Activated T-helper 17 cell treated with anti-CD3 and anti-CD28 coated beads, Interleukin-2, amount 50 U/mL, for 72 hours (primary cell): ENCODE measurements at regions not wholly inside any gene's neighbourhood (a gene's known extent, or its start where the extent isn't known, plus 50 kb on each side); places are given as distances from the start of the nearest gene placed in this dataset.

Source experiments
- ATAC-seq: fragments of 150-1000 bp; cut with Tn5 transposase; replicated peaks from 2 replicates; pipeline ENCODE4 v1.10.0; 2021; ENCODE audit warnings: mild to moderate bottlenecking, moderate library complexity
- H3K27ac Mint-ChIP-seq: one replicate; pipeline ENCODE4 v1.8.0; 2022; ENCODE audit warnings: mixed read lengths
- H3K27me3 Mint-ChIP-seq: one replicate; pipeline ENCODE4 v1.8.0; 2022; ENCODE audit warnings: mixed read lengths
- H3K36me3 Mint-ChIP-seq: one replicate; pipeline ENCODE4 v1.8.0; 2022; ENCODE audit warnings: low read depth, mild to moderate bottlenecking, mixed read lengths
- H3K4me1 Mint-ChIP-seq: one replicate; pipeline ENCODE4 v1.8.0; 2022; ENCODE audit warnings: mixed read lengths
- H3K4me3 Mint-ChIP-seq: one replicate; pipeline ENCODE4 v1.8.0; 2022; ENCODE audit warnings: mild to moderate bottlenecking, mixed read lengths
- H3K9me3 Mint-ChIP-seq: one replicate; pipeline ENCODE4 v1.8.0; 2022; ENCODE audit warnings: mixed read lengths

- Mint-ChIP-seq H3K27ac (no peak overlapping the region), H3K4me1 (no peaks in the 10 kb centered on the region), H3K27me3 (no peaks in the 10 kb centered on the region), H3K9me3 (no peaks in the 10 kb centered on the region), H3K4me3 (no peak overlapping the region), H3K36me3 (no peaks in the 10 kb centered on the region)
- no peak for ATAC-seq
Measured at GRCh38 chr18:68500556-68500955, 214.4 kb downstream of the TMX3 start.

- no peaks in the 10 kb centered on the region for H3K36me3 Mint-ChIP-seq
Measured at GRCh38 chr18:68499141-68499540, 215.8 kb downstream of the TMX3 start.

DNA sequence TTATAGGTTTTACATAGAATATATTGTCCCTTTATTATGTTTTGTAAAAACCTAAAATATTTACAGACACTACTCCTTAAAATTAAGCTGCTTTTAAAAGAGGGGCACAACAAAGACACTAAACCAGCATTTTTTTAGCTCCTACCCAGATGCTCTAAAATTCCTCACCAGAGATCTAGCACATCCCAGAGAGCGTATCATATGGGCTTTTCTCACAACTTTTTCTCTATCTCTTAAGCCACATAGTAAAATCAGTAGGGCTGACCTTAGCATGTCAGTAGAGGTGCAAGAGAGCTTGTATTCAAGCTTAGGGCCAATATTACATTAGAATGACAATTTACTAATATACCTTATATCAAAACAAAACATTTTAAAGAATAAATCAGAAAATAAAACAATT lies 216.3 kb downstream of the TMX3 start:
- no peak overlapping the region for H3K4me3 Mint-ChIP-seq
- no peaks in the 10 kb centered on the region for H3K9me3 Mint-ChIP-seq
- no peak overlapping the region for H3K27ac Mint-ChIP-seq
- H3K36me3 Mint-ChIP-seq, result no peaks in the 10 kb centered on the region
- no peaks in the 10 kb centered on the region for H3K27me3 Mint-ChIP-seq
- H3K4me1 Mint-ChIP-seq, result no peaks in the 10 kb centered on the region
- no peak for ATAC-seq

More at GRCh38 chr18:68499141-68499540, 215.8 kb downstream of the TMX3 start:
- H3K4me1 Mint-ChIP-seq, result no peaks in the 10 kb centered on the region
- H3K27me3 Mint-ChIP-seq, result no peaks in the 10 kb centered on the region
- ATAC-seq, result no peak
- H3K27ac Mint-ChIP-seq, result no peak overlapping the region
- H3K9me3 Mint-ChIP-seq, result no peaks in the 10 kb centered on the region
- H3K4me3 Mint-ChIP-seq, result no peak overlapping the region

DNA sequence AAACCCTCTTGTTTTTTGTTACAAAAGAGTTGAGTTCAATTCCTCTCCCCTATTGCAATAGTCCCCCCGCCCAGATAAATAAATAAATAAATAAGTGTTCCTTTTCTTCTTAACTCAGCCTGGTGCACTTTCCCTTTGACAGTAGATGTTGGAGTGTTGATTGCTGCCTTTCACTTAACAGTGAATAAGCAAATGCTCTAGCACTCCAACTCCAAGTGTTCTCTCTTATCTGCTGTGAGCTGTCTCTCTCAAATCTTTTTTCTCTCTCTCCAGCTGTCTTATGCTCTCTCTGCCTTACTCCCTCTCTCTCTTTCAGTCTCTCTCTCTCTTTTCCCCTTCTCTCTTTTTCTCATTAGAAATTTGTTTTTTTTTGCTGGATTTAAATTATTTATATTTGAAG lies 216.7 kb downstream of the TMX3 start:
- H3K27ac Mint-ChIP-seq, result no peak overlapping the region
- ATAC-seq, result no peak
- no peaks in the 10 kb centered on the region for H3K36me3 Mint-ChIP-seq
- no peak overlapping the region for H3K4me3 Mint-ChIP-seq
- H3K4me1 Mint-ChIP-seq, result no peaks in the 10 kb centered on the region
- no peaks in the 10 kb centered on the region for H3K9me3 Mint-ChIP-seq
- no peaks in the 10 kb centered on the region for H3K27me3 Mint-ChIP-seq

DNA sequence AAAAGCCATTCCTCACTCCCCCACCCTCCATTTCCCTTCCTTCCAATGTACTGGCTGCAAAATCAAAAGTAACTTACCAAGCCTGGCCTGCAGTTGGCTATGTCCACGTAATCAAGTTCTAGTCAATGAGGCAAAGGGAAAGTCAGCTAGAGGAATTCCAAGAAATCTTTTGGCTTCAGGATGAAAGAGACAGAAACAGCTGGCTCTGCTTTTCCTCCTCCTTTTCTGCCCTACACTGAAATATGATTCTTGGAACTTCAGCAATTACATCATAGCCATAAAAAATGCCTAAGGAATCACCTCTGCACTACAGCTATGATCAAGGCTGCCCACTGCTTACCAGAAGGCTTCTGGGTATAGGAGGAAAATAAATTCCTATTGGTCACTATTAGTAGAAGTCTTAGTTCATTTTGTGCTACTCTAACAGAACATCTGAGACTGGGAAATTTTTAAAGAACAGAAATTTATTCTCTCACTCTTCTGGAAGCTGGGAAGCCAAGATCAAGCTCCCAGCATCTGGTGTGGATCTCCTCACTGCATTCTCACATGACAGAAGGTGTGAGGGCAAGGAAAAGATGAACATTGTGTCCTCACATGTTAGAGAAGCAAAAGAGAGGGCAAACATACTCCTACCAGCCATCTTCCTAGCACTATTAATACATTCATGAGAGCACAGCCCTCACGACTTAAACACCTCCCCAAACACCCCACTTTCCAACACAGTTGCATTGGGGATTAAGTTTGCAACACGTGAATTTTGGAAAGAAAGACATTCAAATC lies 219.9 kb downstream of the TMX3 start:
- Mint-ChIP-seq H3K36me3 (no peaks in the 10 kb centered on the region), H3K27ac (no peak overlapping the region), H3K27me3 (no peaks in the 10 kb centered on the region), H3K9me3 (no peaks in the 10 kb centered on the region), H3K4me3 (no peak overlapping the region), H3K4me1 (no peaks in the 10 kb centered on the region)
- no peak for ATAC-seq

- Mint-ChIP-seq H3K4me1 (no peaks in the 10 kb centered on the region), H3K4me3 (no peak overlapping the region), H3K27ac (no peak overlapping the region), H3K27me3 (no peaks in the 10 kb centered on the region), H3K36me3 (no peaks in the 10 kb centered on the region), H3K9me3 (no peaks in the 10 kb centered on the region)
- no peak for ATAC-seq
Measured at GRCh38 chr18:68489013-68489792, 225.7 kb downstream of the TMX3 start.

GRCh38 chr18:68484241-68484640 lies 230.7 kb downstream of the TMX3 start:
- no peak overlapping the region for H3K27ac Mint-ChIP-seq
- no peaks in the 10 kb centered on the region for H3K36me3 Mint-ChIP-seq
- H3K4me1 Mint-ChIP-seq, result no peaks in the 10 kb centered on the region
- no peak overlapping the region for H3K4me3 Mint-ChIP-seq
- no peak for ATAC-seq
- no peaks in the 10 kb centered on the region for H3K9me3 Mint-ChIP-seq
- H3K27me3 Mint-ChIP-seq, result no peaks in the 10 kb centered on the region

DNA sequence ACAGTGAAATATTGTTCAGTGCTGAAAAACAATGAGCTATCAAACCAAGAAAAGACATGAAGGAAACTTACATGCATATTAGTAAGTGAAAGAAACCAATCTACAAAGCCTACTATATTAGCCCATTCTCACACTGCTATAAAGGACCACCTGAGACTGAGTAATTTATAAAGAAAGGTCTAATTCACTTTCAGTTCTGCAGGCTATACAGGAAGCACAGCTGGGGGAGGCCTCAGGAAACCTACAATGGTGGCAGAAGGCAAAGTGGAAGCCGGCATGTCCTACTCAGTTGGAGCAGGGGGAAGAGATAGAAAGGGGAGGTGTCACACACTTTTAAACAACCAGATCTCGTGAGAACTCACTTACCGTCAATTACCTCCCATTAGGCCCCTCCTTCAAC lies 232.1 kb downstream of the TMX3 start:
- H3K9me3 Mint-ChIP-seq, result no peaks in the 10 kb centered on the region
- H3K4me3 Mint-ChIP-seq, result no peak overlapping the region
- no peaks in the 10 kb centered on the region for H3K27me3 Mint-ChIP-seq
- H3K36me3 Mint-ChIP-seq, result no peaks in the 10 kb centered on the region
- H3K4me1 Mint-ChIP-seq, result no peaks in the 10 kb centered on the region
- no peak overlapping the region for H3K27ac Mint-ChIP-seq
- ATAC-seq, result no peak

DNA sequence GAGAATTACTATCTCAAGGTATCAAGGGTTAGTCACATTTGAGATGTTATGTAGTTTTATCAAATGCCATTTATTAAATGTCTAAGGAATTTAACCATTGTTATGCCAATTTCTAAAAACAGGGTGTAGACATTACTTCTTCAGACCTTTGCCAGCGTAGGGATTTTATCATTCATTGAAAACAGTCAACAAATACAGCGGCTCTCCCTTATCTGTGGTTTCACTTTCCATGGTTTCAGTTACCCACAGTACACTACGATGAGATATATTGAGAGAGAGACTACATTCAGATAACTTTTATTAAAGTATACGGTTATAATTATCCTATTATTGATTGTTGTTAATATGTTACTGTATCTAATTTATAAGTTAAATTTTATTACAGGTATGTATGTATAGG lies 234.7 kb downstream of the TMX3 start:
- H3K4me3 Mint-ChIP-seq, result no peak overlapping the region
- no peak for ATAC-seq
- no peaks in the 10 kb centered on the region for H3K9me3 Mint-ChIP-seq
- no peaks in the 10 kb centered on the region for H3K27me3 Mint-ChIP-seq
- no peaks in the 10 kb centered on the region for H3K4me1 Mint-ChIP-seq
- H3K36me3 Mint-ChIP-seq, result no peaks in the 10 kb centered on the region
- no peak overlapping the region for H3K27ac Mint-ChIP-seq

DNA sequence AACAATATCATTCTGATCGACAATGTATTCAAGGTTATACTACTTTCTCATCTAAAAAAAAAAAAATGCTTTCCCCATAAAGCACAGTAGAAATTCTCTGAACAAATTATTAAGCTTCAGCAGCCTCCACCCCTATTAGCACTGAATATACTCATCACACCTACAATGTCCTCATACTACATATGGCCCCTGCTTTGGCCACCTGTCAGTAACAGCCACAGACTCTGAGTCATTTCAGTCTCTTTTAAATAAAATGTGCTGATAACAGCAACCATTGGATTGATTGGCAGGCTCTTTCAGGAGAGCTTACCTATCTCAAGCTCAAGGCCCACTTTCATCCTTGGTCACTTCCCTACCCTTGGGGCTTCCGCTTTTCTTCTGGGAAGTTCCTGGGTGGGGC lies 236.7 kb downstream of the TMX3 start:
- Mint-ChIP-seq H3K4me1 (no peaks in the 10 kb centered on the region), H3K4me3 (no peak overlapping the region), H3K27me3 (no peaks in the 10 kb centered on the region), H3K36me3 (no peaks in the 10 kb centered on the region), H3K9me3 (no peaks in the 10 kb centered on the region), H3K27ac (no peak overlapping the region)
- no peak for ATAC-seq

DNA sequence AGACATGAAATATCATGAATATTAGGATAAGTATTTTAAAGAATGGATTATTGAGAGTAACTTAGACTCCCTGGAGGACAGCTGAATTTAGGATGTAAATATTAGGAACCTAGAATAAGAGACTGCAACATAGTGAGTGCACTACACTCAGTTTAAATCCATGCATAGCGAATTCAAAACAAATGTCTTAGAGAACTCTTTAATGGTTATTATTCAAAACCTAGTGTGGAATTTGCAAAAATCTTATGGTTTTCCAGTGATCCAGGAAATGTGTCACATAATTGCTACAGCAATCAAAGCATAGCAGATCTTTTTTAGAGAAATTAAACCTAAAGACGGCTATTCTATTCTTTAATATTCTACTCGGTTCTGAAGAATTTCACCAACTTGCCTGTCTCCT lies 239.0 kb downstream of the TMX3 start:
- Mint-ChIP-seq H3K9me3 (no peaks in the 10 kb centered on the region), H3K27ac (no peak overlapping the region), H3K4me1 (no peaks in the 10 kb centered on the region), H3K27me3 (no peaks in the 10 kb centered on the region), H3K4me3 (no peak overlapping the region), H3K36me3 (no peaks in the 10 kb centered on the region)
- ATAC-seq, result no peak

DNA sequence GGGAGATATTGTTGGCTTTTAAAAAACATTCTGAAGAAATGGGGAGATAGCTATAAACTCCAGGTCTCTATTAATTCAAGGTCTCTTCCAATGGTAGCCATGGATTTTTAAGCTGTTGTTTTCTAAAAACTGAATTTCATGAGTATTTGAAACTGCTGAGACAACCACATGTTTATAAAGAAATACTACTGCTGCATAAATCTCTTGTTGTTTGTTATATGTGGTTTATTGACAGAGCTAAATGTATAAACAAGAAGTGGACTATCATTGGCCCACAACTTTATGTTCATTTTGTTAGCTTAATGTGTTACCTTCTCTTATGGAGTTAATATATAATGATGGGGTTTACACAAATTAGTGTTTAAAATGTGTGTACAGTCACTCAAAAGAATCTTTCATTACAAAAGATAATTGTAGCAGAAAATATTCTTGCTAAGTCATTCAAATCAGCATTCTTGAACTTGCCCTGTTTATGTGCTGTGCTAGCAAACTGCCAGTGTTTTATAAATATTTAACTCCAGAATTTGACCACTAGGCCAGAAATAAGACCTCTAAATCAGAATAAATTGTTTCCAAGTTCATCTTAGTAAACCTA lies 242.1 kb downstream of the TMX3 start:
- peaks cover 2% of the 10 kb centered on the region for H3K4me1 Mint-ChIP-seq
- H3K27me3 Mint-ChIP-seq, result peaks cover 5% of the 10 kb centered on the region
- ATAC-seq, result no peak
- H3K9me3 Mint-ChIP-seq, result no peaks in the 10 kb centered on the region
- no peak overlapping the region for H3K27ac Mint-ChIP-seq
- no peaks in the 10 kb centered on the region for H3K36me3 Mint-ChIP-seq
- no peak overlapping the region for H3K4me3 Mint-ChIP-seq

GRCh38 chr18:68469049-68469625 lies 245.8 kb downstream of the TMX3 start:
- no peaks in the 10 kb centered on the region for H3K9me3 Mint-ChIP-seq
- peaks cover 5% of the 10 kb centered on the region for H3K27me3 Mint-ChIP-seq
- no peaks in the 10 kb centered on the region for H3K36me3 Mint-ChIP-seq
- no peak overlapping the region for H3K27ac Mint-ChIP-seq
- ATAC-seq, result no peak
- H3K4me3 Mint-ChIP-seq, result no peak overlapping the region
- H3K4me1 Mint-ChIP-seq, result peaks cover 4% of the 10 kb centered on the region

DNA sequence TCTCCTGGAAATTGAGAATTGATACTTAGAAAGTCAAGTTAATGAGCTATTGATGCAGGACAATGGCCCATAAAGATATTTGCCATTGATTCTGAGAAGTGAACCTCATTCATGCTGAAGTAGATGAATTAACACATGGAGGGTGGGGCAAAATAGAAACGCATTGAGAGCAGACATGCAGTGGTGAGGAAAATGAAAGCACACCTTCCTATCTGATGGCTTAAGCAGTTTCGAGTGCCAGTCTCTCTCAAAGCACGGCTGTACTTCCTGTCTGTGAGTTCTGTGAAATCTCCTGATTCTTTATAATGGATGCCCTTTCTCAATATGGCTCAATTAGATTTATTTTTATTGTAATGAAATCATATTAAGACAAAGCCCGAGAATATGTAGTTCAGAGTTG lies 247.0 kb downstream of the TMX3 start:
- H3K27me3 Mint-ChIP-seq, result peaks cover 5% of the 10 kb centered on the region
- peak; percentile 54 for ATAC-seq
- no peak overlapping the region for H3K27ac Mint-ChIP-seq
- H3K4me1 Mint-ChIP-seq, result peaks cover 4% of the 10 kb centered on the region
- H3K4me3 Mint-ChIP-seq, result no peak overlapping the region
- no peaks in the 10 kb centered on the region for H3K36me3 Mint-ChIP-seq
- no peaks in the 10 kb centered on the region for H3K9me3 Mint-ChIP-seq

- ATAC-seq, result no peak
- H3K9me3 Mint-ChIP-seq, result no peaks in the 10 kb centered on the region
- H3K4me3 Mint-ChIP-seq, result no peak overlapping the region
Measured at GRCh38 chr18:68467329-68467728, 247.6 kb downstream of the TMX3 start.

More at GRCh38 chr18:68467329-68467728, 247.6 kb downstream of the TMX3 start:
- Mint-ChIP-seq H3K4me1 (peaks cover 4% of the 10 kb centered on the region), H3K27me3 (peaks cover 5% of the 10 kb centered on the region), H3K27ac (no peak overlapping the region), H3K36me3 (no peaks in the 10 kb centered on the region)
